SK-N-SH (cell line): ENCODE measurements at regions not wholly inside any gene's neighbourhood (a gene's known extent, or its start where the extent isn't known, plus 50 kb on each side); places are given as distances from the start of the nearest gene placed in this dataset.

Source experiments
- CTCF ChIP-seq: fragments of 200-600 bp; sonication (generic); IDR thresholded peaks from 2 replicates; pipeline ENCODE4 v1.6.1; 2017; ENCODE audit warnings: antibody characterized with exemption, mild to moderate bottlenecking, moderate library complexity
- ELF1 ChIP-seq: IDR thresholded peaks from 2 replicates; pipeline ENCODE4 v1.4.0; 2012
- EP300 ChIP-seq, 2 experiments: IDR thresholded peaks; 2 replicates each; pipeline versions ENCODE4 v1.4.0 to v1.6.1; 2012; ENCODE audit warnings: borderline replicate concordance in 1 of 2, low read depth in 1 of 2, low read length in 1 of 2
- GABPA ChIP-seq: IDR thresholded peaks from 2 replicates; pipeline ENCODE4 v1.4.0; 2012; ENCODE audit warnings: low read depth, mild to moderate bottlenecking
- POLR2AphosphoS5 ChIP-seq: IDR thresholded peaks from 2 replicates; pipeline ENCODE4 v1.6.1; 2012; ENCODE audit warnings: low read depth, low read length
- REST ChIP-seq: IDR thresholded peaks from 2 replicates; pipeline ENCODE4 v1.6.1; 2012; ENCODE audit warnings: mild to moderate bottlenecking, low read depth, low read length, moderate library complexity
- TAF1 ChIP-seq: IDR thresholded peaks from 2 replicates; pipeline ENCODE4 v1.6.1; 2012; ENCODE audit warnings: low read depth, mild to moderate bottlenecking, low read length, moderate library complexity, borderline replicate concordance
- YY1 ChIP-seq: IDR thresholded peaks from 2 replicates; pipeline ENCODE4 v1.4.0; 2012; ENCODE audit warnings: low read depth, mild to moderate bottlenecking
- TF ChIP-seq, protein P1 (sequence below): fragments of 150-350 bp; IDR thresholded peaks from 2 replicates; pipeline ENCODE4 v1.6.1; 2016; ENCODE audit warnings: mild to moderate bottlenecking, low read depth, low read length

- TF ChIP-seq YY1 (no peak), CTCF (no peak), TAF1 (no peak), GABPA (no peak), REST (no peak), EP300 (IDR thresholded peaks at IDR 0.05; ENCODE audit: borderline replicate concordance in 1 of 2, low read depth in 1 of 2, low read length in 1 of 2) (no peak), POLR2AphosphoS5 (no peak), ELF1 (no peak)
- TF ChIP-seq, protein P1, sequence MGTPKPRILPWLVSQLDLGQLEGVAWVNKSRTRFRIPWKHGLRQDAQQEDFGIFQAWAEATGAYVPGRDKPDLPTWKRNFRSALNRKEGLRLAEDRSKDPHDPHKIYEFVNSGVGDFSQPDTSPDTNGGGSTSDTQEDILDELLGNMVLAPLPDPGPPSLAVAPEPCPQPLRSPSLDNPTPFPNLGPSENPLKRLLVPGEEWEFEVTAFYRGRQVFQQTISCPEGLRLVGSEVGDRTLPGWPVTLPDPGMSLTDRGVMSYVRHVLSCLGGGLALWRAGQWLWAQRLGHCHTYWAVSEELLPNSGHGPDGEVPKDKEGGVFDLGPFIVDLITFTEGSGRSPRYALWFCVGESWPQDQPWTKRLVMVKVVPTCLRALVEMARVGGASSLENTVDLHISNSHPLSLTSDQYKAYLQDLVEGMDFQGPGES: no peak
Measured at GRCh38 chr9:120267929-120268328, 312.0 kb downstream of the CDK5RAP2 start.
